ENCODE measurements at regions not wholly inside any gene's neighbourhood (a gene's known extent, or its start where the extent isn't known, plus 50 kb on each side); places are given as distances from the start of the nearest gene placed in this dataset.

GRCh38 chr7:67438913-67439505 lies 442.4 kb downstream of the TYW1 start:
- in situ Hi-C loops (cut with MboI; ENCODE audit: low sequenced_read_pairs in 4 of 4) (no loop called here), intact Hi-C loops (cut with DNase I; ENCODE audit: low total_unique reads) (no loop called here)
- no peaks in the 10 kb centered on the region for H3K36me3 ChIP-seq
- no peak overlapping the region for H3K4me3 ChIP-seq
- H3K27ac ChIP-seq = no peak overlapping the region
- no peak for TF ChIP-seq POLR2A (IDR thresholded peaks at IDR 0.05)
- TF ChIP-seq CTCF (IDR thresholded peaks at IDR 0.05 in 4 of 5, conservative IDR thresholded peaks at IDR 0.05 in 1 of 5) = no peak
- ATAC-seq (no peak), DNase-seq (no peak)
- H3K27me3 ChIP-seq = no peaks in the 10 kb centered on the region
- H3K9me3 ChIP-seq = no peaks in the 10 kb centered on the region
- H3K4me1 ChIP-seq = no peaks in the 10 kb centered on the region

- intact Hi-C loops (cut with DNase I; ENCODE audit: low total_unique reads) (no loop called here), in situ Hi-C loops (cut with MboI; ENCODE audit: low sequenced_read_pairs in 4 of 4) (no loop called here)
- Histone ChIP-seq H3K9me3 (no peaks in the 10 kb centered on the region), H3K27me3 (no peaks in the 10 kb centered on the region), H3K4me1 (no peaks in the 10 kb centered on the region), H3K4me3 (no peak overlapping the region), H3K27ac (no peak overlapping the region), H3K36me3 (no peaks in the 10 kb centered on the region)
- TF ChIP-seq CTCF (IDR thresholded peaks at IDR 0.05 in 4 of 5, conservative IDR thresholded peaks at IDR 0.05 in 1 of 5) = no peak
- no peak for TF ChIP-seq POLR2A (IDR thresholded peaks at IDR 0.05)
- no peak for DNase-seq
- no peak for ATAC-seq
Observed at GRCh38 chr7:67440321-67440720, 443.7 kb downstream of the TYW1 start.

GRCh38 chr7:67445728-67446127 lies 449.1 kb downstream of the TYW1 start:
- H3K4me3 ChIP-seq = no peak overlapping the region
- DNase-seq (no peak), ATAC-seq (no peak)
- no peak overlapping the region for H3K27ac ChIP-seq
- no peak for TF ChIP-seq POLR2A (IDR thresholded peaks at IDR 0.05)
- no peak for TF ChIP-seq CTCF (IDR thresholded peaks at IDR 0.05 in 4 of 5, conservative IDR thresholded peaks at IDR 0.05 in 1 of 5)
- in situ Hi-C loops (cut with MboI; ENCODE audit: low sequenced_read_pairs in 4 of 4) (no loop called here), intact Hi-C loops (cut with DNase I; ENCODE audit: low total_unique reads) (no loop called here)
- H3K4me1 ChIP-seq = no peaks in the 10 kb centered on the region
- no peaks in the 10 kb centered on the region for H3K36me3 ChIP-seq
- no peaks in the 10 kb centered on the region for H3K9me3 ChIP-seq
- no peaks in the 10 kb centered on the region for H3K27me3 ChIP-seq

GRCh38 chr7:67447297-67447696 lies 450.7 kb downstream of the TYW1 start:
- no peak overlapping the region for H3K4me3 ChIP-seq
- DNase-seq (no peak), ATAC-seq (no peak)
- H3K9me3 ChIP-seq = no peaks in the 10 kb centered on the region
- no peak overlapping the region for H3K27ac ChIP-seq
- intact Hi-C loops (cut with DNase I; ENCODE audit: low total_unique reads) (no loop called here), in situ Hi-C loops (cut with MboI; ENCODE audit: low sequenced_read_pairs in 4 of 4) (no loop called here)
- H3K27me3 ChIP-seq = no peaks in the 10 kb centered on the region
- no peaks in the 10 kb centered on the region for H3K36me3 ChIP-seq
- TF ChIP-seq CTCF (IDR thresholded peaks at IDR 0.05 in 4 of 5, conservative IDR thresholded peaks at IDR 0.05 in 1 of 5) = no peak
- H3K4me1 ChIP-seq = no peaks in the 10 kb centered on the region

- TF ChIP-seq CTCF (IDR thresholded peaks at IDR 0.05 in 4 of 5, conservative IDR thresholded peaks at IDR 0.05 in 1 of 5) = no peak
- TF ChIP-seq POLR2A (IDR thresholded peaks at IDR 0.05) = no peak
- DNase-seq = no peak
- no peak overlapping the region for H3K27ac ChIP-seq
- intact Hi-C loops (cut with DNase I; ENCODE audit: low total_unique reads) (no loop called here), in situ Hi-C loops (cut with MboI; ENCODE audit: low sequenced_read_pairs in 4 of 4) (no loop called here)
- no peaks in the 10 kb centered on the region for H3K27me3 ChIP-seq
- no peaks in the 10 kb centered on the region for H3K9me3 ChIP-seq
- ATAC-seq = no peak
- no peaks in the 10 kb centered on the region for H3K4me1 ChIP-seq
- no peaks in the 10 kb centered on the region for H3K36me3 ChIP-seq
- no peak overlapping the region for H3K4me3 ChIP-seq
Observed at GRCh38 chr7:67448271-67448670, 451.6 kb downstream of the TYW1 start.

Data from gastrocnemius medialis (tissue), 4 donors.